Neural progenitor cell (in vitro differentiated cells): ENCODE measurements at regions not wholly inside any gene's neighbourhood (a gene's known extent, or its start where the extent isn't known, plus 50 kb on each side); places are given as distances from the start of the nearest gene placed in this dataset.

Experiments
- DNase-seq: peaks from one replicate; pipeline ENCODE4 v3.0.0-alpha.2; 2016; ENCODE audit warnings: low spot score
- H2AFZ ChIP-seq: fragments of 200-600 bp; sonication (generic); replicated peaks from 2 replicates; pipeline ENCODE4 v1.6.1; 2016; ENCODE audit warnings: antibody characterized with exemption
- H3F3A ChIP-seq: fragments of 200-600 bp; sonication (generic); 2 replicates; pipeline ENCODE4 v1.6.1; 2016; ENCODE audit warnings: antibody characterized with exemption, low read depth
- H3K27ac ChIP-seq: fragments of 200-600 bp; sonication (generic); 2 replicates; pipeline ENCODE4 v1.5.1; 2016; ENCODE audit warnings: mild to moderate bottlenecking
- H3K27me3 ChIP-seq: fragments of 200-600 bp; sonication (generic); 2 replicates; pipeline ENCODE4 v1.6.1; 2016; ENCODE audit warnings: mild to moderate bottlenecking, moderate library complexity
- H3K36me3 ChIP-seq: fragments of 200-600 bp; sonication (generic); 2 replicates; pipeline ENCODE4 v1.5.1; 2016
- H3K4me1 ChIP-seq: fragments of 200-600 bp; sonication (generic); 2 replicates; pipeline ENCODE4 v1.6.1; 2016; ENCODE audit warnings: mixed run types
- H3K4me2 ChIP-seq: fragments of 200-600 bp; sonication (generic); 2 replicates; pipeline ENCODE4 v1.6.1; 2016
- H3K4me3 ChIP-seq: fragments of 200-600 bp; sonication (generic); 2 replicates; pipeline ENCODE4 v1.5.1; 2016
- H3K79me2 ChIP-seq: fragments of 200-600 bp; sonication (generic); 2 replicates; pipeline ENCODE4 v1.6.1; 2016; ENCODE audit warnings: low read depth
- H3K9ac ChIP-seq: fragments of 200-600 bp; sonication (generic); 2 replicates; pipeline ENCODE4 v1.6.1; 2016
- H3K9me3 ChIP-seq: fragments of 200-600 bp; sonication (generic); 2 replicates; pipeline ENCODE4 v1.5.1; 2016; ENCODE audit warnings: low read depth
- H4K20me1 ChIP-seq: fragments of 200-600 bp; sonication (generic); 2 replicates; pipeline ENCODE4 v1.6.1; 2016; ENCODE audit warnings: low read depth
- H3K27ac Mint-ChIP-seq: 3 replicates; pipeline ENCODE4 v1.8.0; 2021; ENCODE audit warnings: mixed read lengths
- H3K27me3 Mint-ChIP-seq: 2 replicates; pipeline ENCODE4 v1.8.0; 2022; ENCODE audit warnings: low read depth, mild to moderate bottlenecking, inconsistent platforms, moderate library complexity, mixed read lengths; ENCODE audit not compliant: insufficient read depth
- H3K36me3 Mint-ChIP-seq: 3 replicates; pipeline ENCODE4 v1.8.0; 2021; ENCODE audit warnings: mixed read lengths
- H3K4me1 Mint-ChIP-seq: 3 replicates; pipeline ENCODE4 v1.8.0; 2021; ENCODE audit warnings: mixed read lengths
- H3K4me3 Mint-ChIP-seq: 3 replicates; pipeline ENCODE4 v1.8.0; 2021; ENCODE audit warnings: mild to moderate bottlenecking, moderate library complexity, mixed read lengths
- H3K9me3 Mint-ChIP-seq: 3 replicates; pipeline ENCODE4 v1.8.0; 2020; ENCODE audit warnings: mixed read lengths
- CTCF ChIP-seq: fragments of 200-600 bp; sonication (generic); IDR thresholded peaks from 2 replicates; pipeline ENCODE4 v1.5.1; 2017; ENCODE audit warnings: antibody characterized with exemption, mild to moderate bottlenecking
- EZH2 ChIP-seq: fragments of 200-600 bp; sonication (generic); IDR thresholded peaks from 2 replicates; pipeline ENCODE4 v1.6.1; 2017; ENCODE audit warnings: antibody characterized with exemption, mild to moderate bottlenecking, moderate library complexity
- EZH2phosphoT487 ChIP-seq: fragments of 200-600 bp; sonication (generic); IDR thresholded peaks from 2 replicates; pipeline ENCODE4 v1.6.1; 2017; ENCODE audit warnings: antibody characterized with exemption

GRCh38 chr15:31160740-31161495 is 59.4 kb upstream of the TRPM1 start:
- Histone ChIP-seq H3F3A (no peaks in the 10 kb centered on the region), H3K9me3 (no peaks in the 10 kb centered on the region), H3K4me1 (no peaks in the 10 kb centered on the region), H3K4me2 (no peak overlapping the region), H3K36me3 (no peaks in the 10 kb centered on the region), H3K4me3 (no peak overlapping the region), H3K27ac (no peak overlapping the region), H3K27me3 (no peaks in the 10 kb centered on the region), H3K9ac (no peak overlapping the region), H4K20me1 (no peaks in the 10 kb centered on the region), H2AFZ (no peak overlapping the region), H3K79me2 (no peaks in the 10 kb centered on the region)
- peaks cover 2% of the 10 kb centered on the region for H3K27me3 Mint-ChIP-seq
- no peak for DNase-seq
- H3K27ac Mint-ChIP-seq: no peak overlapping the region
- peaks cover 30% of the 10 kb centered on the region for H3K4me1 Mint-ChIP-seq
- TF ChIP-seq EZH2 (no peak), EZH2phosphoT487 (no peak), CTCF (no peak)
- no peak overlapping the region for H3K4me3 Mint-ChIP-seq
- no peaks in the 10 kb centered on the region for H3K36me3 Mint-ChIP-seq
- no peaks in the 10 kb centered on the region for H3K9me3 Mint-ChIP-seq

GRCh38 chr15:31161951-31162350 is 60.4 kb upstream of the TRPM1 start:
- H4K20me1 ChIP-seq: no peaks in the 10 kb centered on the region
- no peaks in the 10 kb centered on the region for H3K9me3 ChIP-seq
- H3K27me3 ChIP-seq: no peaks in the 10 kb centered on the region
- no peaks in the 10 kb centered on the region for H3K36me3 Mint-ChIP-seq
- no peak overlapping the region for H3K4me3 Mint-ChIP-seq
- TF ChIP-seq EZH2 (no peak), EZH2phosphoT487 (no peak), CTCF (no peak)
- no peaks in the 10 kb centered on the region for H3K9me3 Mint-ChIP-seq
- DNase-seq: no peak
- H3K79me2 ChIP-seq: no peaks in the 10 kb centered on the region
- no peak overlapping the region for H3K9ac ChIP-seq
- peaks cover 30% of the 10 kb centered on the region for H3K4me1 Mint-ChIP-seq
- H3K4me3 ChIP-seq: no peak overlapping the region
- peaks cover 2% of the 10 kb centered on the region for H3K27me3 Mint-ChIP-seq
- H2AFZ ChIP-seq: no peak overlapping the region
- no peak overlapping the region for H3K4me2 ChIP-seq
- H3K27ac ChIP-seq: no peak overlapping the region
- no peak overlapping the region for H3K27ac Mint-ChIP-seq
- H3F3A ChIP-seq: no peaks in the 10 kb centered on the region
- H3K4me1 ChIP-seq: no peaks in the 10 kb centered on the region
- H3K36me3 ChIP-seq: no peaks in the 10 kb centered on the region

GRCh38 chr15:31162721-31163510 is 61.4 kb upstream of the TRPM1 start:
- Histone ChIP-seq H3K4me2 (no peak overlapping the region), H3F3A (no peaks in the 10 kb centered on the region), H4K20me1 (no peaks in the 10 kb centered on the region), H3K36me3 (no peaks in the 10 kb centered on the region), H3K4me1 (no peaks in the 10 kb centered on the region), H3K9ac (no peak overlapping the region), H3K27me3 (no peaks in the 10 kb centered on the region), H3K79me2 (no peaks in the 10 kb centered on the region), H3K9me3 (no peaks in the 10 kb centered on the region), H2AFZ (no peak overlapping the region), H3K4me3 (no peak overlapping the region), H3K27ac (no peak overlapping the region)
- no peak overlapping the region for H3K27ac Mint-ChIP-seq
- H3K27me3 Mint-ChIP-seq: no peaks in the 10 kb centered on the region
- H3K36me3 Mint-ChIP-seq: no peaks in the 10 kb centered on the region
- no peak for TF ChIP-seq CTCF
- TF ChIP-seq EZH2: no peak
- TF ChIP-seq EZH2phosphoT487: no peak
- peaks cover 23% of the 10 kb centered on the region for H3K4me1 Mint-ChIP-seq
- H3K4me3 Mint-ChIP-seq: no peak overlapping the region
- H3K9me3 Mint-ChIP-seq: no peaks in the 10 kb centered on the region
- DNase-seq: no peak
